DMS79 treated with DMSO at 0.1 percent for 48 hours (cell line): ENCODE measurements at regions not wholly inside any gene's neighbourhood (a gene's known extent, or its start where the extent isn't known, plus 50 kb on each side); places are given as distances from the start of the nearest gene placed in this dataset.
A peak's percentile ranks its signal among the peaks of the same experiment; 100 is the strongest.
"Not testable (repeated sequence)": the region's sequence is repeated elsewhere in the genome, so short reads cannot be mapped to it uniquely, and the experiment has no call there.

Source experiments
- DNase-seq: peaks from one replicate; lab custom pipeline; 2025; lab: John Stamatoyannopoulos, UW

- DNase-seq, result no peak
Measured at GRCh38 chr5:99901972-99902371, 633.2 kb upstream of the FAM174A start.

DNA sequence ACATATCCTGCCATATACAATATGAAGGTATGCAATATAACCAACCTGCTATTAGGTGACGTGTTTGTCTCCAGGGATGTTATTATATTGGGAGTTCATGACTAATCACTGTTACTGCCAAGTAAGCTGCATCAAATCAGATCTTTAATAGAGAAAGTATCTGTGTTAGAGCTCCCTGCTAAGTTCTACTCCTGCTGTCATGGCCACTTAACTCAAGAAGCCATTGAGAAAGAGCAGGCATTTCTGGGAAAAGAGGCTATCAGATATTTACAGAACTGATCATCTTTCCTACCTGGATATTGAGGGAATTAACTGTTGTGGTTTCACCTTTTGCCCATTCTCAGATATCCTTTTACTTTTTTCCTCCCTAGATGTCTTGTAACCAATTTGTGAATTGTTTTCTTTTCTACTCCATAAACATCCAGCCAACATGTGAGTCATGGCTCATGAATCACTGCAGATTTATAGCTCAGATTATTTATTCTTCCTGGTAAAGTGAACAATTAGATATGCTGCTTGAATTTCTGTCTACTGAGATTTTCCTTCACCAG, 634.8 kb upstream of the FAM174A start:
- DNase-seq, result peak; percentile 86

DNA sequence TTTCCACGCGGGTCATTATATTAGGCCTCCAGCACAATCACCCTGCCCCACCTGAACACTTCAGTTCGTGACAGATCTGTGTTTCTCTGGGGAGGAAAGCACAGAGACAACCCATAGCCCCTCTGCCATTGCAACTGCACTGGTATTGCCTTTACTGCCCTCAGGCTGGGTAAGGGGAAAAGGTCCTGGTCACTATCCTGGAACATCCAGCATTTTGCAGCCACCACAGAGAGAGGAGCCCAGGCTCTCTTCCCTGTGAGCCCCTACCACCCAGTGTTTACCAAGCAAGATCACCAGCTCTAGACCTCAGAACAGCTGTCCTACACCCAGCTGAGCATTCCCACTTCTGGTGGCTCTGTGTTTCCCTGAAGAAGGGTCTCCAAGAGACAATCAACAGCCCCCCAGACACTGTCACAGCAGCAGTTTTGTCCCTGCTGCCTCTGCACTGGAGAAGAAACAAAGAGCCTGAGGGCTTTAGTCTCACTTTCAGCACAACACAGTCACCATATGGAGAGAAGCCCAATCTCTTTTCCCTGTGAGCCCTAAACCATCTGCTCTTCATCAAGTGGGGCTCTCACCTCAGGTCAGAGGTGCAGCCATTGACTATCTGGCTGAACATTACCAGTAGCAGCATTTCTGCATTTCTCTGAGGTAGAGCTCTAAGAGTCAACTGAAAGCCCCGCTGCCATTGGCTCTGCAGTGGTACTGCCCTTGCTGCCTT, 655.2 kb upstream of the FAM174A start:
- no peak for DNase-seq

DNA sequence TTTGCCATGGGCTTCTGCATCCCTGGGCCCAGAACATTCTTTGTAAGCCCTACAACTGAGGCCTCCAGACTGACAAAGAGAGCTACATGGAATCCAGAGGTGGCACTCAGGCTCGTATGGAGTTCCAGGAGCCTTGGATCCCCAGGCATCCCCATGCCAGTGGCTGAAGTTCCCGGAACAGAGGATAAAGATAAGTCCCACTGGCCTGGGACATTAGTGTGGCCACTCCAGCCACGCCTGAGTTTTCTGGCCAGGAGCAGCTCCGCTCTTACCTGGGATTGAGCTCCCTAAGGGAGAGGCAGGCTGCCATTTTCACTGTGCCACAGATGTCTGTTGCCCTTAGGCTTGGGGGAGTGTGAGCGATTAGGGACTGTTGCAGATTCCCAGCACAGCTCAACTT, 656.3 kb upstream of the FAM174A start:
- no peak for DNase-seq

GRCh38 chr5:99866740-99867139, 668.4 kb upstream of the FAM174A start:
- no peak for DNase-seq

DNA sequence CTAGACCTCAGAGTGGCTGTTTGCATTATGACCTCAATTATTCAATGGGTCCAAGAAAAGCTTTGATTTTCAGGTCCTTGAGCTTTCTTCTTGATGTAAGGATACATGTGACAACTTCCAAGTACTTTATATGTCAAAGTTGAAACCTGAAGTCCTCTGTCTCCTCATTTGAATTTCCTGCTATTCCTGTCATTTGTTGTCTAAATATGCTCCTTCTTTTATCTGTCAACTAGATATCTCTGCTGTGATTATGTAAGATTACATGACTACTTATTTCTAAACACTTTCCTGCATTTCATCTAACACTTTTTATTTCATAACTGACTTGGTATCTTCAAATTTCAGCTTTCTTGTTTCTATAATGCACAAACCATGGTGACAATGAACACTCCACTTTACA, 670.0 kb upstream of the FAM174A start:
- no peak for DNase-seq

DNA sequence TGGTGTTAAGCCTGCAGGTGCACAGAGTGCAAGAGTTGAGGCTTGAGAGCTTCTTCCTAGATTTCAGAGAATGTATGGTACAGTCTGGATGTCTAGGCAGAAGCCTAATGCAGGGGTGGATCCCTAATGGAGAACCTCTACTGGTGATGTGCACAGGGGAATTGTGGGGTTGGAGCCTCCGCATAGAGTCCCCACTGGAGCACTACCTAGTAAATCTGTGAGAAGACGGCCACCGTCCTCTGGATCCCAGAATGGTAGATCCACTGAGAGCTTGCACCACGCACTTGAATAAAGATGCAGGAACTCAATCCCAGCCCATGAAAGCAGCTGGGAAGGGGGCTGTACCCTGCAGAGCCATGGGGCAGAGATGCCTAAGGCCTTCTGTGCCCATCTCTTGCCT, 699.4 kb upstream of the FAM174A start:
- DNase-seq, result no peak

- DNase-seq, result no peak
Measured at GRCh38 chr5:99827136-99827535, 708.0 kb upstream of the FAM174A start.

DNA sequence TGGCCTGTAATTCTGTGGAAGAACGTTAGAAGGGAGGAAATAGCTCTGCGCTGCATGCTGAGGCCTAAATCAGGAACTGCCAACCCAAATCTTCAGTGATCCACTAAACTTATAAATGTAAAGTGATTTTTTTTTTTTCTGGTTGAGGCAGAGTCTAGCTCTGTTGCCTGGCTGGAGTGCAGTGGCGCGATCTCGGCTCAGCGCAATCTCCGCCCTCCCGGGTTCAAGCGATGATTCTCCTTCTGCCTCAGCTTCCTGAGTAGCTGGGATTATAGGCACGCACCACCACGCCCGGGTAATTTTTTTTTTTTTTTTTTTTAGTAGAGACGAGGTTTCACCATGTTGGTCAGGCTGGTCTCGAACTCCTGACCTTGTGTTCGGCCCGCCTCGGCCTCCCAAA, 717.4 kb upstream of the FAM174A start:
- DNase-seq, result no peak

GRCh38 chr5:99814321-99815063, 720.7 kb upstream of the FAM174A start:
- no peak for DNase-seq

GRCh38 chr5:99808657-99809230, 726.4 kb upstream of the FAM174A start:
- no peak for DNase-seq

- no peak for DNase-seq
Measured at GRCh38 chr5:99807346-99807745, 727.8 kb upstream of the FAM174A start.

- DNase-seq, result no peak
Measured at GRCh38 chr5:99795031-99795430, 740.1 kb upstream of the FAM174A start.

- no peak for DNase-seq
Measured at GRCh38 chr5:99788482-99788881, 746.7 kb upstream of the FAM174A start.

- no peak for DNase-seq
Measured at GRCh38 chr5:99775189-99775588, 760.0 kb upstream of the FAM174A start.

DNA sequence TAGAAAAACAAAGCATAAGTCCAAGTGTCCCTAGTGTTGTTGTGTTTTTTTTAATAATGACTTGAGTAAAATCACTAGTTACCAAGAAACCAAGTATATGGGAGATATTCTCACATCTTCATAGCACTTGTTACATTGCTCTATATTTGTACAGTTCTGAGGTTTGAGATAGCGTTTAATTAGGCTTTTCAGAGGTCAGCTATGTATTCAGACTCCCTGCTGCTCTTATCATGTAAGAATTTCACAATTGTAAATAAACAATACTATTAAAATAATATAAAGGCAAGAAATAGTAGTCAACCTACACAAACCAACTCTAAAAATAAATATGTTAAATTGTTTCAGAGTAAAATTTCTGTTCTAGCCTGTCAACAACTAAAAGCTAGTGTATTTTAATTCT, 761.9 kb upstream of the FAM174A start:
- DNase-seq, result no peak

DNA sequence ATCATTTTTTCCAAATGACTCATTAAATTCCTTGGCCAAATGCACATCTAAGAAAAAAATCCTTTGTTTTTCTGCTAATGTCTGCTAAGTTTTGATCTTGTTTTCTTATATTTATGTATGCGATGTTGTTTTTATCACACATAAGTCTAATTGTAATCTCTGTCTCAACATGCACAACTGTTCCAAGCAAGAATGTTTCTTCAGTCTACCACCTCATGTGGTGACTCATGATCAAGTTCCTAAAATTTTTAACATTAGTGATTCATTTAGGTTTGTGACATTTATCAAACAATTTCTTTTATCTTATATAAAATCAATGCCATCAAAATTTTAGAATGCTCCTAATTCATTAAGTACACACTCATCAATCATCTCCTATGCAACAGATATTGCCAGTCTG, 763.9 kb upstream of the FAM174A start:
- no peak for DNase-seq

- DNase-seq, result no peak
Measured at GRCh38 chr5:99765011-99765410, 770.2 kb upstream of the FAM174A start.

- DNase-seq, result no peak
Measured at GRCh38 chr5:99763021-99763774, 772.0 kb upstream of the FAM174A start.

GRCh38 chr5:99747342-99747741, 787.8 kb upstream of the FAM174A start:
- DNase-seq, result no peak

- DNase-seq, result not testable (repeated sequence)
Measured at GRCh38 chr5:99733146-99733545, 802.0 kb upstream of the FAM174A start.

- DNase-seq, result not testable (repeated sequence)
Measured at GRCh38 chr5:99730653-99731052, 801.8 kb upstream of the CHD1 start.
